ENCODE measurements at regions not wholly inside any gene's neighbourhood (a gene's known extent, or its start where the extent isn't known, plus 50 kb on each side); places are given as distances from the start of the nearest gene placed in this dataset.

- DNase-seq (ENCODE audit: low spot score) = no peak
Observed at GRCh38 chr18:67973916-67974315, 457.4 kb upstream of the DSEL start.

DNA sequence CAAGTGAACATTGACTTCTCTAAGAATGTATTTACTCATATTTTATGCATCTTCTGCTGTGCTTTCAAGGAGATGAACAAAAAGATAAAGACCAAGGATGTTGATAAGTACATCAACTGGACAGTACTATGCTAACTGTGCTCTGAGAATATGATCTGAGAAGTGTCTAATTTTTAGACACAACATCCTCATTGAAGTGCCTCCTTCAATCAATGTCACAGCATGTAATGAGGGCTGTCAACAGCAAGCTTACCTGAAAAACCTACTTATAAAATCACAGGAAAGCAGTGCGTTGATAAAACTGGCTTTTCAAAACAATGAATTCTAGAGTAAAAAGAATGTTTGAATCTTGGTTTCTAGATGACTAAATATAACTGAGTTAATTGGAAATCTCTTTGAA lies 452.9 kb upstream of the DSEL start:
- no peak for DNase-seq (ENCODE audit: low spot score)

- DNase-seq (ENCODE audit: low spot score) = no peak
Observed at GRCh38 chr18:67966224-67966623, 449.7 kb upstream of the DSEL start.

DNA sequence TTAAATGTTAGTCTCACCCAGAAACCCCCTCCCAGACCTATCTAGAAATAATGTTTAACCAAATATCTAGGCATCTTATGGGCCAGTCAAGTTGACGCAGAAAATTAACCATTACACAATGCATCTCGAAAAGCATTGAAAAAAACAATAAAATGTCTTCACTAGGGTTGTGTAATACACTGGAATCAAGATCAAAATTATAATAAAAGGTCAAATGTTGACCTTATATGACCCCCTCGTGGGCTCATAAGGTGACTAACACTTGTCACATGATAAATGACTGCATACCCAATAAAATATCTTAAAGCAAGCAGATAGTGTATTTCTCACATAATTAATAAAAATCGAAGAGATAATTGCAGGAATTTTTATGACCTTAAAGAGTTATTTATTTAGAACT lies 447.9 kb upstream of the DSEL start:
- no peak for DNase-seq (ENCODE audit: low spot score)

DNA sequence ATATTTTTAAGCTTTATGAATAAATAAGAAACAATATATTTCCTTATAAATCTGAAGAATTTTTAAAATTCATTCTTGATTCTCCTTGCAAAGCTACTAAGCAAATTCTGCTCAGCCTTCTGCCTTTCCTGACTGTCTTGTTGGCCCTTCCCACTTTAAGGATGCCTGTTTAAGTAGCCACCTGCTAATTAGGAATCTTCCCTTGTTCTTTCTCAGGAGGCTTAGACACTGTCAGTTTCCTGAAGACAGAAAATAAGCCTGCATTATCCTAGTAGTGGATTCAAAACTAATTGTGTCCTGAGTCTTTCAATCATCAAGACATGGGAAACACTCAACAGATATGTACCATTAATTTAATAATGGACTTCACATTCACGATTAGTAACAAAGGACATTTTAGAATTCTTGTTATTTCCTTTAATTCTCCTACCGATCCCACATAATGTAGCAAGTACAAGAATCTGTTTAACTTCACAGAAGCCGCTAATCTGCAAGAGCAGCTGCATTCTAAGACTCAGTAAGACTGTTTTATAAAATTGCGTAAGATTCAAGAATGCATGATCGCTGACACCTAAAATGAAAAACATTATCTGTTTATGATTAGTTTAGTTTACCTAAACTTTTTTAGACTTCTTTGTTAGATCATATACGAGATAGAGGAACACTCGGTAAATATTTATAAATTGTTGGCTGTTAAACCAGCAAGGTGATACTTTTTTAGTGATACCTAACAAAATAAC lies 445.4 kb upstream of the DSEL start:
- DNase-seq (ENCODE audit: low spot score) = no peak

DNA sequence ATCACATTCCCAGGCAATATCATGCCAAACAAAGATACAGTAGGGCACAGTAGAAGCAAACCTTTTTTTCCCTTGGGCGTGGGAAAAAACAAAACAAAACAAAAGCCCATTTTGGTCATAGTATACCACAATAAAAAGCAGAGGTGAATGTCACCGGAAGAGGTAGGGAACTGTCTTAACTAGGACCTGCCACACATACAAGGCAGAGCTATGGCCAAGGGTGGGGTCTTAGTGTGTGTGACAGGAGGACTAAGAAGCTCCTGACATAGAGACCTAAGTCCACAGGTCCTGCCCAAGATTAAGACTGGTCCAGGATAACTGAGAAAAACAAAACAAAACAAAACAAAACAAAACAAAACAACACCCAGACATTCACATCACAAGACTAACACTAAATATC lies 441.2 kb upstream of the DSEL start:
- DNase-seq (ENCODE audit: low spot score) = no peak

- no peak for DNase-seq (ENCODE audit: low spot score)
Observed at GRCh38 chr18:67954594-67954993, 438.1 kb upstream of the DSEL start.

DNA sequence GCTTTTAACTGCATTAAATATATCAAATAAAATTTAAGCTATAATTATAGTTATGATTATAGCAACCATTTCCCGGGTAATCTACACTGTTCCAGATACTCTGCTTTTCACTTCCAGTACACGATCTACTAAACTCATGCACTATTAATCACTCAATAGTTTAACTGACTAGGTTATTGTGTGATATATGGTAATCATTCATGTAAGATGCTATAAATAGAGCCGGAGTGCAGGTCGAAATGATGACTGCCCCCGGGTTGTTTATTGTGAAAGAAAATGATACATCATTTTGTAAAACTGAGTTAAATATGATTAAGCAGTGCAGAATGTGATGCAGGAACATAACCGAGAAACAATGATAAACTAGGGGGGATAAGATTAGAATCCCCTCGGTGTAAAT lies 434.6 kb upstream of the DSEL start:
- DNase-seq (ENCODE audit: low spot score) = no peak

GRCh38 chr18:67938660-67939059 lies 422.1 kb upstream of the DSEL start:
- no peak for DNase-seq (ENCODE audit: low spot score)

DNA sequence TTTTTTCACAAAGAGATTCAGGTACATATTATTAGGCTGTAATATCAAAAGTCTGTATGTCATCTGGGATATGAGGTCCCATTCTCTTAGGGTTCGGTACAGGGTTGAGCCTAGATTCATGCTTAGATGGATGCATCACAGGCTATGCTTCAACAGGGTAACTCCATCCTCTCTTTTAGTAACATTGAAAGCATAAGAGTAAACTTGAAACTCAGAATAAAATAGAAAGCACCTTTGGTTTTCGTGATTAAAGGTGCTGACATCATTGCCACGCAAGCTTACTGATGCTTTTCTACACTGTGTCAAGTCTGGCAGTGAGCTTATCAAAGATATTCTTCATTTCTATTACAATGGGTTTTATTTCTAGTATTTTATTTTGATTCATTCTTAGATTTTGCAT lies 419.1 kb upstream of the DSEL start:
- DNase-seq (ENCODE audit: low spot score) = no peak

- no peak for DNase-seq (ENCODE audit: low spot score)
Observed at GRCh38 chr18:67933271-67933670, 416.8 kb upstream of the DSEL start.

DNA sequence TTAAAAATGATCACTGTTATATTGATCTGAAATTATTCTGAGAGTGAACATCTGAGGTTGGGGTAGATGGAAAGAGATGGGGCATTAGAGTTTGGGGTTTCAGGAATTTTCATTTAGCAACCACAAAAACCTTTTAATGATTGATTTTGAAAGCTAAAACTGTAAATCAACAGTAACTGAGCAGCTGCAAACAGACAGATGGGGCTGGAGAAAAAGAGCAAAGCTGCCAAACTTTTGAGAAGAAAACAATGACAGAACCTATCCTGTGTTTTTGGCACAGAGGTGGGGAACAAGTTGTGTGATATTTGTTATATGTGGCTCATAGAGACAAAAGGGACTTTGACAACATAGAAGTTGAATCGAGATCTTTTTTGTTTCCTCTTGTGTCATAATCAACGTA lies 415.8 kb upstream of the DSEL start:
- DNase-seq (ENCODE audit: low spot score) = no peak

DNA sequence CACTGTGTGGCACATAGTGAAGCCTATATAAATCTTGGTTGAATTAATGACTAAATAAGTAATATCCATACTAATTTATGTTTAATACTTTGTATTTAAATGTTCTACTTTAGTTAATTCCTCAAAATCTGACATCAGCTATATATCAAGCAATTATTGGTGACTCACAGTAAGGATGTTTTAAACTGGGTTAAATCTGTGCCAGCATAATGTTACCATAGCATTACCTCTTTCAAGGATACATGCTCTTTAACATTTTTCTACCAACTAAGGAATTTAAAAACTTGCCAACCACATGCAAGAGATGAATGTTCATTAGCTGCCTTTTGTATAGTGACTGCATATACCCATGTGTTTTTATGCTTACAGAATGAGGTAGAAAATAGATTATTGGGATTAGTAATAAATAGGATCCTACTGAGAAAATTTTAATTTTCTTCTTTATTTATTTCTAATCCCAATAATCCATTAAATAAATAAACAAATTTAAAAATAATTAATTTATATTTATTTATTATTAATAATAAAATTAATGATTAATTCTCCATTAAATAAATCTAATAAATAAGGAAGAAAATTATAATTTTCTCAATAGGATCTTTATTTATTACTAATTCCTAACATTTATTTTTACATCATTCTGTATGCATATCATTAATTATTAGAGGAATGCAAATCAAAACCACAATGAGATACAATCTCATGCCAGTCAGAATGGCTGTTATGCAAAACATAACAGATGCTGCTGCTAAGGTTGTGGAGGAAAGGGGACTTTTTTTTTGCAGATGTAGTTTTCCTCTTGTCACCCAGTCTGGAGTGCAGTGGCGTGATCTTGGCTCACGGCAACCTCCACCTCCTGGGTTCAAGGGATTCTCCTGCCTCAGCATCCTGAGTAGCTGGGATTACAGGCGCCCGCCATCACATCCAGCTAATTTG lies 410.7 kb upstream of the DSEL start:
- no peak for DNase-seq (ENCODE audit: low spot score)

DNA sequence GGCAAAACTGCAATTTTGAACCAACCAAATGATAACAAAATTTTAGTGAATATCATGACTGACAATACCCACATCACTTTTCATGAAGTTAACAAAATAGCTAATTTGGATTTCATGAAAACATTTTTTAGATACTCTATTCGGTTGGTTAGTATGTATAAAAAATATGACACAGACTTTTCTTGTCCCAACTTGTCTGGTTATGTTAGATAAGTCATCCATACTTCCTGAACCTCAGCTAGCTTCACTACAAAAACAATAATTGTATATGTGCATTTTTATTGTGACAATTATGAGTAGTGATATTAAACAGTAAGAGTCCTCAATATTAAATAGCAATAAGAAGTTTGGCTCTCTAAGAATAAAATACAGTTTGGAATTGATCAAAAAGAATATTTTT lies 408.1 kb upstream of the DSEL start:
- no peak for DNase-seq (ENCODE audit: low spot score)

GRCh38 chr18:67919316-67919715 lies 402.8 kb upstream of the DSEL start:
- DNase-seq (ENCODE audit: low spot score) = no peak

DNA sequence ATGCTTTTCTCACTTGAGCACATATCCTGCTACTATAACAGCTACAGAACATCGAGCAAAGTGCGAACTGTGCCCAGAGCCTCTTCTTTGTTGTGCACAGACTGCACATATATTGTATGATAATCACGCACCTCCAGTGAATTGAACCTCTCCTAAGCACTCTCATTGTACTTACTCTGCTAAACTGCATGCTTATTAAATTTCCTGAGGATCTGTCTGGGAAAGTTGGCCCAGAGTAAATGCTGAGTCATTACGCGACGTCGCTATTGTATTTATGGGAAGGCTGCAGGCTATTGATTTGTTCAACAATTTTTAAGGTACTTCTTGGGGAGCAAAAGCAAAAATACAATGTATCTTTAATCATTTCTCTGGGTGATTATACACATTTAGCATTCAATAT lies 399.6 kb upstream of the DSEL start:
- no peak for DNase-seq (ENCODE audit: low spot score)

- DNase-seq (ENCODE audit: low spot score) = no peak
Observed at GRCh38 chr18:67913040-67913439, 396.5 kb upstream of the DSEL start.

GRCh38 chr18:67901573-67901972 lies 385.1 kb upstream of the DSEL start:
- no peak for DNase-seq (ENCODE audit: low spot score)

DNA sequence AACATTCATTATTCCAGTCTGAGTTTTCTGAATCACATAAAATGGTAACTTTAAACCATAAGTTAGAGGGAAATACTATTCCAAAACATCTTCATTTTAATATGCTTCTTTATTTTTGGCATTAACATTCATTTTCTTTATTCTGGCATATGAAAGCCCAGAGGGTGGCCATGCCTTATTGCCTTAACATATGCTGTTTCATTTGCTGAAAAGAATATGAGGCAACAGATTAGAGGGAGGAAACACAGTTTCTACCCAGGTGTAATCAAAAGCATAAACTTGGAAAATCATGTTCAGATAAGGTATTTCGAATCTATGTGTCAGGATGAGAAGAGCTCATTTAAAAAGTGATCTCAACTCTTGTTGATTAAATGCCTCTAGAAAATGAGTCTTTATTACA lies 379.9 kb upstream of the DSEL start:
- DNase-seq (ENCODE audit: low spot score) = no peak

- DNase-seq (ENCODE audit: low spot score) = no peak
Observed at GRCh38 chr18:67893916-67894315, 377.4 kb upstream of the DSEL start.

GRCh38 chr18:67876871-67877270 lies 360.4 kb upstream of the DSEL start:
- no peak for DNase-seq (ENCODE audit: low spot score)

- no peak for DNase-seq (ENCODE audit: low spot score)
Observed at GRCh38 chr18:67875944-67876343, 359.4 kb upstream of the DSEL start.

DNA sequence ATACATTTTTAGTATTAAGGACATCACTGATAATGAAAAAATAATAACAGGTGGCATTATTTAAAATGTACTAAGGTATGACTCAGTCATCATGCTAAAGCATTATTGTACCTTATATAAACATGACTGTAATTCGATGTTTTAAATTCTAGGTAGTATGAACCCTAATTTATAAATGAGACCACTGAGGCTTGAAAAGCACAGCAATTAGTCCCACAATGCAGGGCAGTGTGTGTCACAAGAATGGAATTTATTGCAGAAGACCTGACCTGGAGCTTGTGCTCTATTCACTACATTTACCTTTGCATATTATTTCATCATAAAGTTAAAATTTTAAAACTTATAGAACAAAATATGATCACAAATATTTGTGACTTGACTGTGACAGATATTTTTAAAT lies 358.5 kb upstream of the DSEL start:
- no peak for DNase-seq (ENCODE audit: low spot score)

- no peak for DNase-seq (ENCODE audit: low spot score)
Observed at GRCh38 chr18:67865400-67865799, 348.9 kb upstream of the DSEL start.
